GM19043 (cell line): ENCODE measurements at regions not wholly inside any gene's neighbourhood (a gene's known extent, or its start where the extent isn't known, plus 50 kb on each side); places are given as distances from the start of the nearest gene placed in this dataset.
"Not testable (repeated sequence)": the region's sequence is repeated elsewhere in the genome, so short reads cannot be mapped to it uniquely, and the experiment has no call there.

Experiments
- ATAC-seq: cut with Tn5 transposase; IDR thresholded peaks from one replicate; pipeline ENCODE4 v1.9.1; 2021; ENCODE audit warnings: low read depth; ENCODE audit not compliant: unreplicated experiment

DNA sequence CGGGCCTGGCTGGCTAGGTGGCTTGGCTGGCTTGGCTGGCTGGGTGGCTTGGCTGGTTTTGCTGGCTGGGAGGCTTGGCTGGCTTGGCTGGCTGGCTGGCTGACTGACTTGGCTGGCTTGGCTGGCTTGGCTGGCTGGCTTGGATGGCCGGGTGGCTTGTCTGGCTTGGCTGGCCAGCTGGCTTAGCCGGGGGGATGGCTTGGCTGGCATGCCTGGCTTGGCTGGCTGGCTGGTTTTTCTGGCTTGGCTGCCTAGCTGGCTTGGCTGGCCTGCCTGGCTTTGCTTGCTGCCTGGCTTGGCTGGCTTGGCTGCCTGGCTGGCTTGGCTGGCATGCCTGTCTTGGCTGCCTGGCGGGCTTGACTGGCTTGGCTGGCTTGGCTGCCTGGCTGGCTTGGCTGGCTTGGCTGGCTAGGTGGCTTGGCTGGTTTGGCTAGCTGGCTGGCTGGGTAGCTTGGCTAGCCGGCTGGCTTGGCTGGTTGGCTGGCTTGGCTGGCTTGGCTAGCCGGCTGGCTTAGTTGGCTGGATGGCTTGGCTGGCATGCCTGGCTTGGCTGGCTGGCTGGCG lies 2829.6 kb downstream of the RPIA start:
- not testable (repeated sequence) for ATAC-seq

DNA sequence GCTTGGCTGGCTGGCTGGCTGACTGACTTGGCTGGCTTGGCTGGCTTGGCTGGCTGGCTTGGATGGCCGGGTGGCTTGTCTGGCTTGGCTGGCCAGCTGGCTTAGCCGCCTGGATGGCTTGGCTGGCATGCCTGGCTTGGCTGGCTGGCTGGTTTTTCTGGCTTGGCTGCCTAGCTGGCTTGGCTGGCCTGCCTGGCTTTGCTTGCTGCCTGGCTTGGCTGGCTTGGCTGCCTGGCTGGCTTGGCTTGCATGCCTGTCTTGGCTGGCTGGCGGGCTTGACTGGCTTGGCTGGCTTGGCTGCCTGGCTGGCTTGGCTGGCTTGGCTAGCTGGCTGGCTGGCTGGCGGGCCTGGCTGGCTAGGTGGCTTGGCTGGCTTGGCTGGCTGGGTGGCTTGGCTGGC lies 2830.5 kb downstream of the RPIA start:
- ATAC-seq: not testable (repeated sequence)

- ATAC-seq: not testable (repeated sequence)
These were observed 2831.4 kb downstream of the RPIA start for GRCh38 chr2:91522877-91523276.

- ATAC-seq: not testable (repeated sequence)
These were observed 2832.3 kb downstream of the RPIA start for GRCh38 chr2:91523751-91524150.

- not testable (repeated sequence) for ATAC-seq
These were observed 2834.1 kb downstream of the RPIA start for GRCh38 chr2:91525587-91525986.

GRCh38 chr2:91526083-91526482 lies 2834.6 kb downstream of the RPIA start:
- not testable (repeated sequence) for ATAC-seq

- ATAC-seq: not testable (repeated sequence)
These were observed 2835.6 kb downstream of the RPIA start for GRCh38 chr2:91527056-91527455.

DNA sequence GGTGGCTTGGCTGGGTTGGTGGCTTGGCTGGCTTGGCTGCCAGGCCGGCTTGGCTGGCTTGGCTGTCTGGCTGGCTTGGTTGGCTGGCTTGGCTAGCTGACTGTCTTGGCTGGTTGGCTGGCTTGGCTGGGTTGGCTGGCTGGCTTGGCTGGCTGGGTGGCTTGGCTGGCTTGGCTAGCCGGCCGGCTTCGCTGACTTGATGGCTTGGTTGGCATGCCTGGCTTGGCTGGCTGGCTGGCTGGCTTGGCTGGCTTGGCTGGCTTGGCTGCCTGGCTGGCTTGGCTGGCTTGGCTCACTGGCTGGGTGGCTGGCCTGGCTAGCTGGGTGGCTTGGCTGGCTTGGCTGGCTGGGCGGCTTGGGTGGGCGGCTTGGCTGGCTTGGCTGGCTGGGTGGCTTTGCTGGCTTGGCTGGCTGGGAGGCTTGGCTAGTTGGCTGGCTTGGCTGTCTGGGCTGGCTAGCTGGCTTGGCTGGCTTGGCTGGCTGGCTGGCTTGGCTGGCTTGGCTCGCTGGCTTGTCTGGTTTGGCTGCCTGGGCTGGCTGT lies 2836.1 kb downstream of the RPIA start:
- not testable (repeated sequence) for ATAC-seq

- not testable (repeated sequence) for ATAC-seq
These were observed 2836.9 kb downstream of the RPIA start for GRCh38 chr2:91528361-91528760.

GRCh38 chr2:91536109-91536508 lies 2844.6 kb downstream of the RPIA start:
- not testable (repeated sequence) for ATAC-seq

- ATAC-seq: not testable (repeated sequence)
These were observed 2845.2 kb downstream of the RPIA start for GRCh38 chr2:91536549-91537263.

DNA sequence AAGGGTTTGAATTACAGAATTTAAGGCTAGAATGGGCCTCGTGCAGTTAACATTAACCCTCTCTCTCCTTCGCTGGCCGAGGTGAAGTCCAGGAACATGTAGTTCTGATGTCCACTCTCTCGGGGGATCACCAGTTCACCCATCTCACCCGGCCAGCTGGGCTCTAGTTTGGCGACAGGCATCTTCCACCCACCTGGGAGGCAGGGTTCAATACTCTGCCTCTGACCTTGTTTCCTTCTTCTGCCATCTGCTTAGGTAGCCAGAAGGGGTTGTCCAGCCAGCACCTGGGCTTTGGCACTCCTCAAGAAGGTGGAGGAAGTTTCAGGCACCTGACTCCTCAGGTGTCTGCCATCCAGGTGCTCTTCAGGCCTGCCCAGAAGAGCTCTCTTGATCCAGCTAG lies 2857.8 kb downstream of the RPIA start:
- ATAC-seq: not testable (repeated sequence)

GRCh38 chr2:91558234-91558633 lies 2866.8 kb downstream of the RPIA start:
- ATAC-seq: not testable (repeated sequence)

DNA sequence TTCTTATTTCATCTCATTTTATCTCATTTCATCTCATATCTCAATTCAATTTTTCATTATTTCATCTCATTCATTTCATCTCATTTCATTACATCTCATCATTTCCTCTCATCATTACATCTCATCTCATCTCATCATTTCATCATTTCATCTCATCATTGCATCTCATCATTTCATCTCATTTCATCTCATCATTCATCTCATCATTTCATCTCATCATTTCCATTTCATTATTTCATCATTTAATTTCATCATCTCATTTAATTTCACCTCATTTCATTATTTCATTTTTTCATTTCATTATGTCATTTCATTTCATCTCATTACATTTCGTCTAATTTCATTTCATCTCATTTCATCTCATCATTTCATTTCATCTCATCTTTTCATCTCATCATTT lies 2867.8 kb downstream of the RPIA start:
- not testable (repeated sequence) for ATAC-seq

GRCh38 chr2:91559886-91560614 lies 2868.6 kb downstream of the RPIA start:
- not testable (repeated sequence) for ATAC-seq

GRCh38 chr2:91562184-91562583 lies 2870.7 kb downstream of the RPIA start:
- ATAC-seq: not testable (repeated sequence)

GRCh38 chr2:91564700-91565099 lies 2873.2 kb downstream of the RPIA start:
- ATAC-seq: not testable (repeated sequence)

DNA sequence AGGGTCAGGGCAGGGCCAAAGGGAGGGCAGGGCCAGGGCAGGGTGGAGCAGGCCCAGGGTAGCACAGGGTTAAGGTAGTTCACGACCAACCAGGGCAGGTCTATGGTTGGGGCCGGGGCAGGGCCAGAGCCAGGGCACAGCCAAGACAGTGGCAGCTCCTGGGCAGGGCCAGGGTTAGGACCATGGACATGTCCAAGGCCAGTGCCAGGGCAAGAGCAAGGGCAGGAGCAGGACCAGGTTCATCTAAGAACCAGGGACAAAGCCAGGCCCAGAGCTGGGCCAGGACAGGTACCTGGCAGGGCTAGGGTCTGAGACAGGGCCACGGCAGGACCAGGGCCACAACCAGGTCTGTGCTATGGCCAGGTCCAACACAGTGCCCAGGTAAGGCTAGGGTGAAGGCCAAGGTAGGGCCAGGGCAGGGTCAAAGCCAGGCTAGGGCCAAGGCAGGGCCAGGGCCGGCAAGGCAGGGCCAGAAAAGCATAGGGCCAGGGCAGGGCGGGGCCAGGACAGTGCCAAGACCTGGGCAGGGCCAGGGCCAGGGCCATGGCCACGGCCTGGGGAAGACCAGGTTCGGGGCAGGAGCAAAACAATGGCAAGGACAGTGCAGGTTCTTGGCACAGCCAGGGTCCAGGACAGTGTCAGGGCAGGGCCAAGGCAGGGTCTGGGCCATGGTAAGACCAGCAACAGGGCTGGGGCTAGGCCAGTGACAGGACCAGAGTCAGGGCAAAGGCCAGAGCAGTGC lies 2874.4 kb downstream of the RPIA start:
- ATAC-seq: not testable (repeated sequence)

DNA sequence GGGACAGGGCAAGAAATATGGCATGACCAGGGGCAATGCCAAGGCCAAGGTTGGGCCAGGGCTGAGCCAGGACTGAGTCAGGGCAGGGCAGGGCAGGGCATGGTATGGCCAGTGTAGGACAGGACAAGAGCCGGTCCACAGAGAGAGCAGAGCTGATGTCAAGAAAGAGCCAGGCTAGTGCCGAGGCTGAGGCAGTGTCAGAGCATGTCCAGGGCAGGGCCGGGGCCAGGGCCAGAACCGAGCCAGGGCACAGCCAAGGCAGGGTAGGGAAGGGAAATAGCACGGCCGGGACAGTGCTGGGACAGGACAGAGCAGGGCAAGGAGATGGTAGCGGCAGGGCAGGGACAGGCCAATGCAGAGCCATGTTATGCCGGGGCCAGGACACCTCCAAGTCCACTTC lies 2875.1 kb downstream of the RPIA start:
- not testable (repeated sequence) for ATAC-seq

DNA sequence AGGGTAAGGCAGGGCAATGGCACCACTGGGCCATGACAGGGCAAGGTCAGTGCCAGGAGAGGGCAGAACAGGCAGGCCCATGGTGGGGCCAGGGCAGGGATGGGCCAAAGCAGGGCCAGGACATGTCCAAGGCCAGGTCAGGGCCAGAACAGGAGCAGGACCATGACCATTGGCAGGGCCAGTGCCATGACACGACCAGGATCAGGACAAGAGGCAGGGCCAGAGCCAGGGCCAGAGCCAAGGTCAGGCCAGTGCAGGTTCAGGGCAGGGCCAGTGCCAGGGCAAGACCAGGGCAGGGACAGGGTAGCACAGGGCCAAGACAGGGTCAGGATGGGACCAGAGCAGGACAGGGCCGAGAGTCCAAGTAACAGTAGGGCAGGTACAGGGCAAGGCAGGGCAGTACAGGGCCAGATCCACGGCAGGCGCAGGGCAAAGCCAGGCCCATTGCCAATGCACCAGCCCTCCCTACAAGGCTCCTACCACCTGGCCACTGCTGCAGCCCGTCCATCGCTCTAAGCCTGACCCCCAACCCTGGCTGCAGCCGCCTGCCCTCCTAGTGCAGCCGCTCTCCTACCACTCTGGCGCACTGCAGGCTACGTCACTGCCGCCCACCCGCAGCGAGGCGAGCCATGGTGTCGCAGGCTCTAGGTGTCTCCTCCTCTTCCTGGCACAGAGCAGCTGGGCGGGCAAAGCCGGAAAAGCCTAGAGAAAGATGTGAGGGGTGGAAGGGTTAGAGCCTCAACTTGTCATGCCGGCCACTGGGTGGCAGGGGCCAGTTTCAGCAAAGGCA lies 2876.3 kb downstream of the RPIA start:
- ATAC-seq: not testable (repeated sequence)
